Activated CD8-positive, alpha-beta memory T cell treated with anti-CD3 and anti-CD28 coated beads for 24 hours (primary cell): ENCODE measurements at regions not wholly inside any gene's neighbourhood (a gene's known extent, or its start where the extent isn't known, plus 50 kb on each side); places are given as distances from the start of the nearest gene placed in this dataset.
"Not testable (repeated sequence)": the region's sequence is repeated elsewhere in the genome, so short reads cannot be mapped to it uniquely, and the experiment has no call there.

Experiments
- DNase-seq: peaks from one replicate; pipeline ENCODE4 v3.0.0-alpha.2; 2020

DNA sequence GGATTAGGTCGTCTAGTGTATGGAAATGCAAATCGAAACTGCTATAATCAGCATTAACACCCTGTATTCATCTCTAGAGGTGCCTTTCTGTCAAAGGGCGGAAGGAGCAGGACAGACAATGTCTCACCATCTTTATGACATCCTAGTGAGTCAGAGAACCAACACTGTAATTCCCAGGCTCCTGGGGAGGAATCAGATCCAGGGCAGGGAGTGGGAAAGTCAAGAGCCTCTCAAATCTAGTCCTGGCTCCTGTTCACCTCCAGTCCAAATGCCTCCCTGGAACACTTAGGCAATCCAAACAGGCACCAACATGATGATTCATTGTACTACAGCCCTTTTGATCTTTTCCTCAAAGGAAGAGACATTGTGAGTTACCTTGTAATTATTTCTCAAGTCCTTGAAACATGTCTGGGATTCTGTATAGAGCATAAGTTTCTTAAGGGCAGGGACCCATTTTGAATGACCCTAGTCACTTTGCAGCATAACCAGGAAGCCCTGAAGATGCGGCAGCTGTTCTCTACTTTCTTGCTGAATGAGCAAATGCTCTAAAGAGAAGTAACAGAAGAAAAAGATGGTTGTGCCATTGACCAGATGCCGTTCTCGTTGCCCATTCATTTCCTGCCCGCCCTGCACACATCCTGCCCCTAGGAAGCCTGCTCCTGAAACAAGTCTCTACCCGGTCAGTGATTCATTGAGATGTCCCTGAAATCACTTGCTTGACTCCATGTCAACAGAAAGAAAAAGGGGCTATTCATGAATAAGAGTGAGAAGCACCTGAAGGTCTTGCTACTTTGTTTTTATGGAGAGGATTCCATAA lies 112.8 kb upstream of the JARID2 start:
- DNase-seq, result no peak

- DNase-seq, result no peak
These were observed 108.8 kb upstream of the JARID2 start for GRCh38 chr6:15137086-15137485.

DNA sequence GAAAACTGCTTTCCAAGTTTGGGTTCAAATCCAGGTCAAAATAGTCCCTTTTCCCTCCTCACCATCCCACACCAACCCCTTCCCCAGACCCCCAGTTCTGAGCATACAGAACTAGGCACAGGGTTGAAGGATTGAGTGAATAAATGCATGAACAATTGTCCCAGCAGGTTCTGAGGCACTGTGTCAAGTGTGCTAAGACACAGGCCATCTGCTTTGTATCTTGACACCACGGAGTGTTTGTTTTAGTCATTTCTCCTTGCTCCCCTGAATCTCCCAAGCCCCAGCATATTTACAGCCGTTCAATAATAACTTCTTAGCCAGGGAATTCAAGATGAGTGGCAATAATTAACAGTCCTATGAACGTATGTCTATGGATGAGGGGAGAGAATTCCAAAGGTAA lies 102.8 kb upstream of the JARID2 start:
- no peak for DNase-seq

DNA sequence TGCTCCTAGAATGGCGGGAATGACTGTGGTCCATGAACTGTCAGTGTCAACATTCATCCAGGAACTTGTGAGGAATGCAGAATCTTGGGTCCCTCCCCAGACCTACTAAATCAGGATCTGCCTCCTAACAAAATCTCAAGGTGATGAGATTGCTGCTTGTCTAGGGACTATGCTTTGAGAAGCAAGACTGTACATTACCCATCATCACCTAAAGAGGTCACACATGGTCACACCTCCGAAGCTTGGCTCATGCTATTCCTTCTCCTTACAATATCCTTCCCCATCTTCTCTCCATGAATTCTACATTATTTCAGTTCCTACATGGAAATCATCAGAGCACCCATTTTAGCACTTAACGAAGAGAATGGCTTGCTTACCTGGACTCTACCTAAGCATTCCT lies 102.3 kb upstream of the JARID2 start:
- no peak for DNase-seq

DNA sequence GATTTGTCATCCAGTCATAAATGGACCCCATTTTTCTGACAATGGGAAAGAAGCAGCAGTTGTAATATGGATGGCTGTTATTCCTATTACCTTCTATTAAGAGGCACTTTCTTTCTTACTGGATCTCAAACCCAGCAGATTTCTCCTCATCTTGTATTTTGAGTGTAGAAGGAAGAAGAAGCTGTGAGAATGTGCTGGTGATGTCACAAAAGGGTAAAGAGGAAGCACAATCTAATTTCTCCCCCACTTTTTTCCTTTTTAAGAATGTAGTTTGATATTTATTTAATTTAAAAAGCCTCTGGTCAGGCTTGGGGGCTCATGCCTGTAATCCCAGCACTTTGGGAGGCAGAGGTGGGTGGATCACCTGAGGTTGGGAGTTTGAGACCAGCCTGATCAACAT lies 100.0 kb upstream of the JARID2 start:
- DNase-seq, result no peak

- no peak for DNase-seq
These were observed 98.0 kb upstream of the JARID2 start for GRCh38 chr6:15147827-15148226.

DNA sequence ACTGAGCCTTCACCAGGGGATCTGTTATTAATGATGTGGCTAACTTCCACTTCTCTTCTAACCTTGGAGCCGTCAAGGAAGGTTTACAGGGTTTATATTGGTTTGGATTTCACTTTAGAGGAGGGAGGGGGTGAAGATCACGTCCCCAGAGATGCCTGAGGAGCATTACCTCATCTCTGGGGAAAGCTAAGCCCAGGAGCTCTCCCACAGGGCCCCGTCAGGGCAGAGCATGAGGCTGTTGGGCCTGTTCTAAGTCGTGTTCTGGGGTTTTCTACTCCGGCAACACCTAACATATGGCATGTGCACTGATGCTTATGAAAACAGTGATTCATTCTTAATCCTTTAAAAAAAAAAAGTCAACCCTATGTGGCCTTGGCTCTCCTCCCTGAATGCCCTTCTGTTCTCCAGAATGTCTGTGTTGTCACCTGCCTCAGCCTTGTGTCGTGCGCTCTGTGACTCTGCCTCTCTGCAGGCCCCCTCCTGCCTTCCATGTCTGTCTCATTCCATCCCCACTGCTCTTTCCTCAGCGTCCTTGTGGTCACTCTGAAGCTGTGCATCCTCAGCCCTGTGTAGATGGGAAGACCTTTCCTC lies 97.4 kb upstream of the JARID2 start:
- DNase-seq, result no peak

DNA sequence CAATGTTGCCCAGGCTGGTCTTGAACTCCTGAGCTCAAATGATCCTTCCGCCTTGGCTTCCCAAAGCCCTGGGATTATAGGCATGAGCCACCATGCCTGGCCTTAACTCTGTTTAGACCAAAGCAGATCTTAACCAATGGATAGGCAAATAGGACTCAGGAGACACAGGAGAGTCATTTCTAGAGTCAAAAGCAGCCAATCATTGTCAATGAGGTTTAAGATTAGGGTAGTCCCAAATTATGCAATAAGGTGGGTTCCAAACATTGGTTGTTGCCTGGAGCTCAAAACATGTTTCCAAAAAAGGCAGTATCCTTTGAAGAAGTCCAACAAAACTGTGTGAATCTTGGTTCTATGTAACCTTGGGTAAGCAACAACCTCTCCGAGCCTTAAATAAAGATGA lies 95.7 kb upstream of the JARID2 start:
- no peak for DNase-seq

- DNase-seq, result no peak
These were observed 93.2 kb upstream of the JARID2 start for GRCh38 chr6:15152700-15153099.

- DNase-seq, result no peak
These were observed 92.7 kb upstream of the JARID2 start for GRCh38 chr6:15153191-15153590.

DNA sequence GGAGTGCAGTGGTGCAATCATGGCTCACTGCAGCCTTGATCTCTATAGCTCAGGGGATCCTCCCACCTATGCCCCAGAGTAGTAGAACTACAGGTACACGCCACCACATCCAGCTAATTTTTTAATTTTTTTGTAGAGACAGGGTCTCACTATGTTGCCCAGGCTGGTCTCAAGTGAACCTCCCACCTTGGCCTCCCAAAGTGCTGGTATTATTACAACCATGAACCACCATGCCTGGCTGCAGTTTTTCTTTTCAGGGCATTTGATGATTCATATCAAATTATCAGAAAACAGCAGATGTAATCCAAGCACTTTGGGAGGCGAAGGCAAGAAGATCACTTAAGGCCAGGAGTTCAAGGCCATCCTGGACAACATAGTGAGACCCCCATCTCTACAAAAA lies 88.4 kb upstream of the JARID2 start:
- DNase-seq, result no peak

GRCh38 chr6:15158821-15159619 lies 86.8 kb upstream of the JARID2 start:
- DNase-seq, result no peak

DNA sequence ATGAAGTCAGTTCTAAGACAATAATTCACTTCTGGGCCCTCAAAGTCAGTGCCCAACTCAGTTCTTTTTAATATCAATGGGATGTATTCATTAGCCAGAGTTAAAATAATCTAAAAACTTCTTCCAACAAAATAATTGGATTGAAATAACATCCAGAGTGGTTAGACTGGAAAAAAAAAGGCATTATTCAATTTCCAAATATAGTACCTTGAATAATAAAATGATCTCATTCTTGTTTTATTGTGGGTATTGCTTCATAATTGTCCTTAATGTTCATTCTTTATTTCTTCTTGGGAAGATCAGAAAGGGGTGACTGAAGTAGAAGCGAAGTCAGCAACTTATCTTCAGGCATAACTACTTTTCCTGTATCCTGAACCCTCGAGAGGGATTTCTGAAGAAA lies 85.1 kb upstream of the JARID2 start:
- no peak for DNase-seq

DNA sequence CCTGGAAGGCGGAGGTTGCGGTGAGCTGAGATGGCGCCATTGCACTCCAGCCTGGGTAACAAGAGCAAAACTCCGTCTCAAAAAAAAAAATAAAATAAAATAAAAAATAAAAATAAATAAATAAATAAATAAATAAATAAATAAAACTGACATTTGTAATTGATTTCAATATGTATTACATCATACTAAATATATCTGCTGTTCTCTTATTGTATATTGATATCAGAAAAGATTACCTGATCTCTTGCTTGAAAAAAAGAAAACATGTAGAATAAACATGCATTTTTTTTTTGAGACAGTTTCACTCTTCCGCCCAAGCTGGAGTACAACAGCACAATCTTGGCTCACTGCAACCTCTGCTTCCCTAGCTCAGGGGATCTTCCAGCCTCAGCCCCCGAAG lies 81.0 kb upstream of the JARID2 start:
- not testable (repeated sequence) for DNase-seq

DNA sequence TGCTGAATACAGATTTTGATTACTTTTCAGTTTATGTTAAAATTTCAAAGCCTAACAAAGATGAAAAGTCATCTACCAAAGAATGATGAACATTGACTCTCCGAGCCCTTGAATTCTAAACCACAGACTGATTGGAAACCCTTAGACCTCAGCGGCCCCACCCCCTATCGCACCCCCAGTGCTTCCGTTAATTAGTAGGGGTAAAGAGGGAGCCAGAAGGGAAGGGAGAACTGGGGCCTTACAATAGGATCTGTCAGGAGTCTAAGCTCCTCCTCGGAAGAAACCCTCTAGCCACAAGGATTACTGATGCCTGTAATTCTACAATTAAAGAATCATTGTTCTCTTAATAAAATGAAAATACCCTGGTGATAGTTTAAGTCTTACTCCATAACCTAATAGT lies 79.7 kb upstream of the JARID2 start:
- DNase-seq, result no peak

GRCh38 chr6:15170126-15170525 lies 75.7 kb upstream of the JARID2 start:
- no peak for DNase-seq

GRCh38 chr6:15171026-15171425 lies 74.8 kb upstream of the JARID2 start:
- no peak for DNase-seq

- DNase-seq, result no peak
These were observed 69.0 kb upstream of the JARID2 start for GRCh38 chr6:15176816-15177370.

- DNase-seq, result peak; percentile 71
These were observed 61.9 kb upstream of the JARID2 start for GRCh38 chr6:15183979-15184378.

GRCh38 chr6:15184441-15184861 lies 61.4 kb upstream of the JARID2 start:
- peak; percentile 70 for DNase-seq

DNA sequence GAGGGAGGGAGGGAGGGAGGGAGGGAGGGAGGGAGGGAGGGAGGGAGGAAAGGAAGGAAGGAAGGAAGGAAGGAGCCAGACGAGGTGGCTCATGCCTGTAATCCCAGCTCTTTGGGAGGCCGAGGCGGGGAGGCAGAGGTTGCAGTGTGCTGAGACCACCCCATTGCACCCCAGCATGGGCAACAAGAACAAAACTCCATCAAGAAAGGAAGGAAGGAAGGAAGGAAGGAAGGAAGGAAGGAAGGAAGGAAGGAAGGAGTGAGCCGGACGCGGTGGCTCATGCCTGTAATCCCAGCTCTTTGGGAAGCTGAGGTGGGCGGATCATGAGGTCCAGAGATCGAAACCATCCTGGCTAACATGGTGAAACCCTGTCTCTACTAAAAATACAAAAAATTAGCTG lies 60.8 kb upstream of the JARID2 start:
- not testable (repeated sequence) for DNase-seq

DNA sequence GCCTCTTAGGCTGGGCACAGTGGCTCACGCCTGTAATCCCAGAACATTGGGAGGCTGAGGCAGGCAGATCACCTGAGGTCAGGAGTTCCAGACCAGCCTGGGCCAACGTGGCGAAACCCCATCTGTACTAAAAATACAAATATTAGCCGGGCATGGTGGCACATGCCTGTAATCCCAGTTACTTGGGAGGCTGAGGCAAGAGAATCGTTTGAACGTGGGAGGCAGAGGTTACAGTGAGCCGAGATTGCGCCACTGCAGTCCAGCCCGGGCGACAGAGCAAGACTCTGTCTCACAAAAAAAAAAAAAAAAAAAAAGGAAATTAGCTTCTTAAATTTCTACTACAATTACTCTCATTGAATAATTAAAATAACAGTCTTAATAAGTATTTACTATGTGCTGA lies 52.4 kb upstream of the JARID2 start:
- DNase-seq, result not testable (repeated sequence)

DNA sequence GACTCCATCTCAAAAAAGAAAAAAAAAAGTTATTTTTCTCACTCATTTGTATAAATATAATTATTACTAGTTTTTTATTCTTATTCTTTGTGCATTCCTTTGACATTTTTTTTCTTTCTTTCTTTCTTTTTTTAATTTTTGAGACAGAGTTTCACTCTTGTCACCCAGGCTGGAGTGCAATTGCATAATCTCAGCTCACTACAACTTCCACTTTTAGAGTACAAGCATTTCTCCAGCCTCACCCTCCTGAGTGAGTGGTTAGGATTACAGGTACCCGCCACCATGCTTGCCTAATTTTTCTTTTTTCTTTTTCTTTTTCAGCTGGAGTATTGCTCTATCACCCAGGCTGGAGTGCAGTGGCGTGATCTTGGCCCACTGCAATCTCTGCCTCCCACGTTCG lies 51.4 kb upstream of the JARID2 start:
- DNase-seq, result no peak
